ENCODE measurements at regions not wholly inside any gene's neighbourhood (a gene's known extent, or its start where the extent isn't known, plus 50 kb on each side); places are given as distances from the start of the nearest gene placed in this dataset.

DNA sequence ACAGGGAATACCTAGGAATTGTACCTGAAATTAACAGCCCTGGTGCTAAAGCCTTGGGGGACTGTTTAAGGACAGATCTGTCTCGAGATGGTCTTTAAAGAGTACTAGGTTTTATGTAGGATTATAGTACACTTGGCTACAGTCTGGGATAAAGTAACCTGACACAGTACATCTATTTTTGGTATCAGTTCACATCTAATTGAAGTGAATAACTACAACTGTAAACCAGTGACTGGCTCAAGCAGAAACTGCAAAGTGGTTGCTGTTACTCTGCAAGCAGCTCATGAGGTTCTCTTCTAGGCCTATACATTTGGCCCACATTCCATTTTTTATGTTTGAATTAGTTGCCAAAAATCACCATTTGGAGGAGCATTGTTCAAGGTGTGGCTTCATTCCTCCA, 320.8 kb upstream of the USP25 start:
- intact Hi-C loops (cut with DNase I, micrococcal nuclease) = no loop called here
- no peak overlapping the region for H3K27ac Mint-ChIP-seq
- peaks cover 4% of the 10 kb centered on the region for H3K9me3 Mint-ChIP-seq (ENCODE audit: low read depth)
- H3K4me1 Mint-ChIP-seq = peaks cover 1% of the 10 kb centered on the region
- CTCF ChIA-PET = no interaction called here
- H3K27me3 Mint-ChIP-seq = no peaks in the 10 kb centered on the region
- DNase-seq = no peak
- no peak for ATAC-seq
- peaks cover 3% of the 10 kb centered on the region for H3K36me3 Mint-ChIP-seq (ENCODE audit: low read depth)
- no peak overlapping the region for H3K4me3 Mint-ChIP-seq
- POLR2A ChIA-PET = no interaction called here

DNA sequence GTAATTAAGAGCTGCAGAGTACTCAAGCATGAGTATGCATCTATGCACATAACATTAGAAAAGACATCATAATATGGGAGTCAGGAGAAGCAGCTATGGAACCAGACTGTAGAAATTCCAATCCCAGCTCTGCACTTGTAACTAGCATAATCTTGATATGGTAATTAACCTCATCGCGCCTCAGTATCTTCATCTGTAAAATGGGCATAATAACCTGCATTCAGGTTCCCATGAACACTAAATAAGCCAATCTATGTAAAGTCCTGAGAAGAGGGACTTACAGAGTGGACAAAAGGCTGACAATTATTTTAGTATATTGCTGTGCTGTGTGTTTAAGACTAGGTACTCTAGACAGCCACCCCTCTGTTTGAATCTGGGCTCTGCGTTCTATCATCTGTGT, 318.9 kb upstream of the USP25 start:
- no peak overlapping the region for H3K4me3 Mint-ChIP-seq
- no peak overlapping the region for H3K27ac Mint-ChIP-seq
- intact Hi-C loops (cut with DNase I, micrococcal nuclease) = no loop called here
- H3K27me3 Mint-ChIP-seq = no peaks in the 10 kb centered on the region
- ChIA-PET CTCF (interaction anchor here (0.6 kb wide), 1 partner anchor 48 kb away, joined by 4 read pairs; no protein-coding TSS in a partner anchor), POLR2A (no interaction called here)
- H3K4me1 Mint-ChIP-seq = peaks cover 3% of the 10 kb centered on the region
- H3K9me3 Mint-ChIP-seq (ENCODE audit: low read depth) = peaks cover 4% of the 10 kb centered on the region
- DNase-seq (no peak), ATAC-seq (no peak)
- H3K36me3 Mint-ChIP-seq (ENCODE audit: low read depth) = peaks cover 3% of the 10 kb centered on the region

DNA sequence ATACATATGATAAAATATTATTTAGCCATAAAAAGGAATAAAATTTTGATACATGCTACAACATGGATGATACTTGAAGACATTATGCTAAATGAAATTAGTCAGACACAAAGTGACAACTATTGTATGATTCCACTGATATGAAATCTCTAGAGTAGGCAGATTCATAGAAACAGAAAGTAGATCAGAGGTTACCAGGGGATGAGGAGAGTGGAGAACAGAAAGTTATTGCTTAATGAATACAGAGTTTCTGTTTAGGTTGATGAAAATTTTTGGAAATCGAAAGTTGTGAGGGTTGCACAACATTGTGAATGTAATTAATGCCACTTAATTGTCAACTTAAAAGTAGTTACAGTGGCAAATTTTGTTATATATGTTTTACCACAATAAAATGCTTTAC, 315.7 kb upstream of the USP25 start:
- Mint-ChIP-seq H3K9me3 (ENCODE audit: low read depth) (peaks cover 4% of the 10 kb centered on the region), H3K27me3 (no peaks in the 10 kb centered on the region), H3K4me1 (peaks cover 3% of the 10 kb centered on the region), H3K4me3 (no peak overlapping the region), H3K36me3 (ENCODE audit: low read depth) (peaks cover 3% of the 10 kb centered on the region), H3K27ac (no peak overlapping the region)
- CTCF ChIA-PET = interaction anchor here (1.1 kb wide), 1 partner anchor 27 kb away, joined by 4 read pairs; no protein-coding TSS in a partner anchor
- DNase-seq (no peak), ATAC-seq (peak; percentile 65)
- intact Hi-C loops (cut with DNase I, micrococcal nuclease) = no loop called here
- POLR2A ChIA-PET = no interaction called here

DNA sequence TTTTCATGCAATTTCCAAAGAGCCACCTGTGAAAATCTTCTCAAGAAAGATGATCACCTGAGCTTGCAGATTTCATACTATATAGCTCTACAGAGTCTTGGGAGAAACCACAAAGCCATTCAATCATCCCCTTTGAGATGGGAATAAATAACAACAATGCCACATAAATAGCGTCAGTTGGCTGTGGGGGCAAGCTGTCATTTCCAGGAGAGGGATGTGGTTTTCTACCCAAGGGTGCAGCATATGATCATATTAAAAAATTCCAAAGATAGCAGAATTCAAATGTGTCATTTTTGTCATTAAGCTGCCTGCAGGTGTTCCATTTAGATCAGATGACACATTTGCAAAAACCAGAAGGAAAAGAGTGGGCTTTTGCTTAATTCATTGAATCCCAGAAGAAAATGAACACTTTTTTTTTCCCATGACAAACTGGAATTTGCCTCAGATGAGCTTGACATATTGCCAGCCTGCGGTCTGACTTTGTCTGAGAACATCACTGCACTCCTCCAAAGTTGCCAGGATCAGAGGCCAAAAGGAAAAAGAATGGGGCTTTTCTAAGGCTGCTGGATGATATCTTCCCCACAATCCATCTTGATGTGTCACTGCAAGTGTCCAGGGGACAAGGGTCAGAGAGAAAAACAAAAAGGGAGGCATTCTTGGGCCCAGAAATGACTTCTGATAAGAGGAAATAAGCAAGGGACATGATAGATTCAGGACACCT, 314.1 kb upstream of the USP25 start:
- H3K4me3 Mint-ChIP-seq = no peak overlapping the region
- H3K27me3 Mint-ChIP-seq = no peaks in the 10 kb centered on the region
- no peak for DNase-seq
- H3K4me1 Mint-ChIP-seq = peaks cover 3% of the 10 kb centered on the region
- ChIA-PET POLR2A (interaction anchor here (0.7 kb wide), 1 partner anchor 364 kb away, joined by 3 read pairs; no protein-coding TSS in a partner anchor), CTCF (interaction anchor here (1.1 kb wide), 1 partner anchor 67 kb away, joined by 3 read pairs; no protein-coding TSS in a partner anchor)
- H3K9me3 Mint-ChIP-seq (ENCODE audit: low read depth) = peaks cover 4% of the 10 kb centered on the region
- H3K27ac Mint-ChIP-seq = no peak overlapping the region
- intact Hi-C loops (cut with DNase I, micrococcal nuclease) = loop anchor here in 1 of 2 experiments (5.0 kb wide), 1 partner anchor 67 kb away; no protein-coding TSS in a partner anchor
- peaks cover 3% of the 10 kb centered on the region for H3K36me3 Mint-ChIP-seq (ENCODE audit: low read depth)
- ATAC-seq = no peak

DNA sequence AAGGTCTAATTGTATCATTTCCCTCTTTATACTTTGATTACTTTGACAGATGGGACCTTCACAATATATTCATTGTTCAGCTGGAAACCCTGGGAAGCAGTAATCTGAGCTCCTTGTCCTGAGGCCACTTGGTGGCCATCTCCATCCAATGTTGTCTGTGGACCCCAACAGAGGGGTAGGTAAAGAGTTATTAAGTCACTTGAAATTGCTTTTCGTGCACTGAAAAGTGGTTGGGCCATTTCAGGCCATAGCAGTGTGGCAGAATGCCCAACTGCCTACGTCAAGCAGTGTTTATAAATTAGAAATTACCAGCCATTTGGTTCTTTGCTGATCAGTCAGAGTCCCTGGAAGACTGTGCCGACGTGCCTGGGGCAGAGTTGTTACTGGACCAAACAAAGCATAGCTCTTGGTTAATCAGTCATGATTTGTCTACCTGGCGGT, 308.3 kb upstream of the USP25 start:
- DNase-seq (no peak), ATAC-seq (no peak)
- H3K27ac Mint-ChIP-seq = no peak overlapping the region
- CTCF ChIA-PET = interaction anchor here (0.6 to 1.4 kb wide), 2 partner anchors 9 to 34 kb away, joined by 3 to 6 read pairs; no protein-coding TSS in a partner anchor
- no peak overlapping the region for H3K4me3 Mint-ChIP-seq
- H3K4me1 Mint-ChIP-seq = peaks cover 27% of the 10 kb centered on the region
- H3K36me3 Mint-ChIP-seq (ENCODE audit: low read depth) = no peaks in the 10 kb centered on the region
- H3K27me3 Mint-ChIP-seq = no peaks in the 10 kb centered on the region
- H3K9me3 Mint-ChIP-seq (ENCODE audit: low read depth) = no peaks in the 10 kb centered on the region
- intact Hi-C loops (cut with DNase I, micrococcal nuclease) = no loop called here
- POLR2A ChIA-PET = no interaction called here

DNA sequence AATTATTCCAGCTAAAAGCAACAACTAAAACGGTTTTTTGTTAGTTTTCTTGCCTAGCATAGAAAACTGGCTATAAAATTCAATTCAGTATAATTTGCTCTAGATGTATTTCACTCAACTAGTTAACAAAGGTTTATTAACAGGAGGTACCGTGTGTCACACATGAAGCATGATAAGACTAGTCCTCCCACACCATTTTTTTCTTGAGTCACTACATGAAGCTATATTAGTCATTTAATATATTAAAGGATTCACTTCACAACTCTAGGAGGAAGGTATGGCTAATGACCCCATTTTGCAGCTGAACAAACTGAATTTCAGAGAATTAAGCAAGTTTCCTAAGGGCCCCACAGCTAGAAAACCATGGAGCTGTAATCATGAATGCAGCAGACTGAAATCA, 307.8 kb upstream of the USP25 start:
- Mint-ChIP-seq H3K4me1 (peaks cover 27% of the 10 kb centered on the region), H3K36me3 (ENCODE audit: low read depth) (no peaks in the 10 kb centered on the region), H3K4me3 (no peak overlapping the region), H3K27ac (no peak overlapping the region), H3K27me3 (no peaks in the 10 kb centered on the region), H3K9me3 (ENCODE audit: low read depth) (no peaks in the 10 kb centered on the region)
- DNase-seq (no peak), ATAC-seq (peak; percentile 44)
- intact Hi-C loops (cut with DNase I, micrococcal nuclease) = no loop called here
- POLR2A ChIA-PET = no interaction called here
- CTCF ChIA-PET = interaction anchor here (1.0 to 1.4 kb wide), 2 partner anchors 9 kb away, joined by 4 to 6 read pairs; no protein-coding TSS in a partner anchor

DNA sequence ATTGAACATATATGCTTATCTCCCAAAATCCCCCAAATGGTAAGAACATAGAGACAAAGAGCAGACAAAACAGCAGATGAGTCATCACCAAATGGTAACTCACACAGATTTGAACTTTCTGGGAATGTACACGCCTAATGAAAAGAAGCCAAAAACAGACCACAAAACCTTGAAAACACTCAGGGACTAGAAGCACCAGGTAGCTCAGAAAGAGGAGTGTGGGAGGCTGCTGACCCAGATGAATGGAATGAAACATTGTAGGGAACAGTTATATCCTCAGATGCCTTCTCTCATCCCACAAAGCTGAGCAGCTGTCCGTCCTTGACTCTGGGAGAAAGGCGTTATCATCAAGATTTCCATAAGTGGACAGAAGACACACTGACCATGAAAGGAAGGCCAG, 307.0 kb upstream of the USP25 start:
- POLR2A ChIA-PET = no interaction called here
- Mint-ChIP-seq H3K27ac (no peak overlapping the region), H3K4me3 (no peak overlapping the region), H3K36me3 (ENCODE audit: low read depth) (no peaks in the 10 kb centered on the region), H3K4me1 (peaks cover 27% of the 10 kb centered on the region), H3K9me3 (ENCODE audit: low read depth) (no peaks in the 10 kb centered on the region), H3K27me3 (no peaks in the 10 kb centered on the region)
- DNase-seq (no peak), ATAC-seq (peak; percentile 47)
- intact Hi-C loops (cut with DNase I, micrococcal nuclease) = no loop called here
- CTCF ChIA-PET = interaction anchor here (1.0 kb wide), 1 partner anchor 9 kb away, joined by 4 read pairs; no protein-coding TSS in a partner anchor

DNA sequence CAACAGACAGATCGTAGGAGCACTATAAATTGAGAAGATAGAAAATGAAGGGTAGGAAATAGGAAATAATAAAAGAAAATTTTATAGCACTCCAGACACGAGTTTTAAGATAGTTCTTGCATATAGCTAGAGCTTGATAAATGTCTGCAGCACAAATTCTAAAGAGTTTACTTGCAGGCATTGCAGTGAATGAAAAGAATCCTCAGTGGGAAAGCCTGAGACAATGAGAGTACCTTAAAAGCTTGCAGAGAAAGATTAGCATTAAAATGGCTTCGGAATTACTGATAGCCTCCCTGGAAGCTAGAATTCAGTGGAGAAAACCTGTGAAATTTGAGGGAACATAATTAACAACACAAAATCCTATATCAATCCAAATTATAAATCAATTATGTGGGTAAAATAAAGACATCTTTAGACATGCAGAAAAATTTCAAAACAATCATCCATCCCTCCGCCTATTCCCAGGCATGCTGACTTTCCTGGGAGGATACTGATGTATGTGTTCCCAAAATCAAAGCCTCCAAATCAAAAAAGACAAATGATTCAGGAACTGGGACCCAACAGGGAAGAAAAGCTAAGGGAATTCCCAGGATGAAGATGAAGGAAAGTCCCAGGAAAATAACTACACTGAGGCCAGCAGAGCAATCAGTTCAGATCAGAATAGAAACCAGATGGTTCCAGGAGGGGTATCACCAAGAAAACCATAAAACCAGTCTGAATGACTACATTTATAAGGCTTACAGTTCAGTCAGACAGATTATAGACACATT, 305.9 kb upstream of the USP25 start:
- Mint-ChIP-seq H3K27ac (no peak overlapping the region), H3K27me3 (no peaks in the 10 kb centered on the region), H3K4me3 (no peak overlapping the region), H3K9me3 (ENCODE audit: low read depth) (no peaks in the 10 kb centered on the region), H3K4me1 (peaks cover 27% of the 10 kb centered on the region), H3K36me3 (ENCODE audit: low read depth) (no peaks in the 10 kb centered on the region)
- POLR2A ChIA-PET = no interaction called here
- CTCF ChIA-PET = no interaction called here
- DNase-seq (no peak), ATAC-seq (no peak)
- intact Hi-C loops (cut with DNase I, micrococcal nuclease) = no loop called here

DNA sequence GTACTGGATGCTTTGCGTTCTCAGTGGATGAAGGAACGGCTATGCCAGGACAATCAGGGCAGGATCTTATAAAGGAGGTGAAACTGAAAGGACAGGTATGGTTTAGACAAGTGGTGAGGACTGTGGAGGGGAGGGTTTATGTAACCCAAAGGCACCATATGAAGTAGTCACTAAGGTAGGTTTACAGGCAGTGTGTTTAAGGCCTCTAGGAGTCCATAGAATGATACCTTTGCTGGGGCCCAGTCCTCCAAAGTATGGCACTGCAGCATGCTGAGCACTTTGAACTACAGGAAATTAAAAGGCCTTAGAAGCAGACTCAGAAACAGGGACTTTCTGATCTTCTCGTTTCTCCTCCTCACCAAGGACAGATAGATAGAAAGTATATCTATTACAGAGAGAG, 304.7 kb upstream of the USP25 start:
- Mint-ChIP-seq H3K27me3 (no peaks in the 10 kb centered on the region), H3K9me3 (ENCODE audit: low read depth) (no peaks in the 10 kb centered on the region), H3K27ac (no peak overlapping the region), H3K4me1 (peaks cover 27% of the 10 kb centered on the region), H3K36me3 (ENCODE audit: low read depth) (no peaks in the 10 kb centered on the region), H3K4me3 (no peak overlapping the region)
- ChIA-PET POLR2A (no interaction called here), CTCF (no interaction called here)
- ATAC-seq = no peak
- no peak for DNase-seq
- intact Hi-C loops (cut with DNase I, micrococcal nuclease) = no loop called here

DNA sequence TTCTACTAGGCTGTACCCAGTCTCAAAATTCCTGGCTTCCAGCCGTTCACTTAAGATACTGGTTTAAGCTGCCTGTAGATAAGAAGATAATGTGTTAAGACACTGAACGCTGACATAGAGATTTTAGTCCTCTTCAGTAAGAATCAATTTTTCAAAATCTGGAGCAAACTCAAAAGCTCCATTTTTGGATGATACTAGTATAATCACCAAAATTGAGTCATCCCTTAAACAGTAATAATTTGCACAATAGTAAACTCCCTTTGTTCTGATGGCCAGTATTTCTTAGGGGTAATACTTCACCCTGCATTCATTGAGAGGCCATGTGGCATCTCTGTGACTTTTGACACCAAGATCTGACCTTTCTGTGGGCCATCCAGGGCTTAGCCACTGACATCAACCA, 299.8 kb upstream of the USP25 start:
- no peak for ATAC-seq
- peaks cover 5% of the 10 kb centered on the region for H3K4me1 Mint-ChIP-seq
- intact Hi-C loops (cut with DNase I, micrococcal nuclease) = no loop called here
- no peaks in the 10 kb centered on the region for H3K27me3 Mint-ChIP-seq
- no peak for DNase-seq
- peaks cover 6% of the 10 kb centered on the region for H3K9me3 Mint-ChIP-seq (ENCODE audit: low read depth)
- POLR2A ChIA-PET = no interaction called here
- no peak overlapping the region for H3K27ac Mint-ChIP-seq
- no peak overlapping the region for H3K4me3 Mint-ChIP-seq
- no peaks in the 10 kb centered on the region for H3K36me3 Mint-ChIP-seq (ENCODE audit: low read depth)
- CTCF ChIA-PET = interaction anchor here (0.9 to 1.1 kb wide), 2 partner anchors 11 to 22 kb away, joined by 3 to 5 read pairs; no protein-coding TSS in a partner anchor

DNA sequence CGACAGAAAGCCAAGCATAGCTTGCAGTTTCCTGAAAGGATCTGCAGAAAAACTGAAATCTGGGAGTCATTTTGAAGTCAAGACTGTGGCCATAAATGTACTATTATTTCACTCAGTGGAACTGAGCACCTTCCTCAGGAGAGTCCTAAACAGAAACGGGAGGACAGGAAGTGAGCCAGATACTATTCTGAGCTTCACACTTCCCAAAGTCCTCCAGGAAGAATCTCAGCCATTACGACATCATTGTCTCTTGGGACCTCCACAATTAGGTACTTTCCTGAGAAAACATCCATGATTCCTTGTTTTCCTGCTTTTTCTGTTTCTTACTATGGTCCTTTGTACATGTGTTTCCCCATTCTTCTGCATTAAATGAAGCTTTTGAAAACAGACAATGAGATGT, 299.2 kb upstream of the USP25 start:
- Mint-ChIP-seq H3K4me1 (no peaks in the 10 kb centered on the region), H3K27me3 (no peaks in the 10 kb centered on the region), H3K27ac (no peak overlapping the region), H3K36me3 (ENCODE audit: low read depth) (no peaks in the 10 kb centered on the region), H3K9me3 (ENCODE audit: low read depth) (peaks cover 6% of the 10 kb centered on the region), H3K4me3 (no peak overlapping the region)
- DNase-seq (no peak), ATAC-seq (no peak)
- POLR2A ChIA-PET = no interaction called here
- intact Hi-C loops (cut with DNase I, micrococcal nuclease) = no loop called here
- CTCF ChIA-PET = interaction anchor here (1.1 to 1.3 kb wide), 3 partner anchors 8 to 18 kb away, joined by 3 to 5 read pairs (median 4); no protein-coding TSS in a partner anchor

DNA sequence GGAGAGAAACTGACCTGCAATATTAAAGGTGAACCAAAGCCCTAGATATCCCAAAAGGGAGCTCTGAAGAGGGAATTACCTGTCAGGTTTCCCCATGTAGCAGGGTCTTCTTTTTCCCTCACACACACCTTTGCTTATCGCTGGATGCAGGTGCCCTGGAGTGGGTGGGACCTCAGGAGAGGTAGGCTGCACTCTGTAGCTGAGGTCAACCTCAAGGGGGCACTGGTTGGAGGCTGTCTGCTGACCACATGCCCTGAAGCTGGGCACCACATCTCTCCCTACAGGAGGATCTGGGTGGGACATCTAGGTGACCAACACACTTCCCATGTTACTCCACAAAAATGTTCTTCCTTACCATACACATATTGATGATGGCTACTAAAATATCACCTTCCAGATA, 298.7 kb upstream of the USP25 start:
- POLR2A ChIA-PET = no interaction called here
- Mint-ChIP-seq H3K4me1 (no peaks in the 10 kb centered on the region), H3K27ac (no peak overlapping the region), H3K36me3 (ENCODE audit: low read depth) (no peaks in the 10 kb centered on the region), H3K9me3 (ENCODE audit: low read depth) (peaks cover 6% of the 10 kb centered on the region), H3K4me3 (no peak overlapping the region), H3K27me3 (no peaks in the 10 kb centered on the region)
- CTCF ChIA-PET = interaction anchor here (1.0 to 1.3 kb wide), 3 partner anchors 9 to 39 kb away, joined by 3 to 4 read pairs (median 3); no protein-coding TSS in a partner anchor
- intact Hi-C loops (cut with DNase I, micrococcal nuclease) = no loop called here
- DNase-seq (no peak), ATAC-seq (no peak)

Data from activated CD4-positive, alpha-beta T cell treated with anti-CD3 and anti-CD28 coated beads for 36 hours (primary cell).